Suprapubic skin (tissue), 4 donors: ENCODE measurements at regions not wholly inside any gene's neighbourhood (a gene's known extent, or its start where the extent isn't known, plus 50 kb on each side); places are given as distances from the start of the nearest gene placed in this dataset.

ENCODE experiments used
- DNase-seq, 2 donors: peaks; one replicate each; pipeline ENCODE4 v3.0.0-alpha.2; 2019; ENCODE audit warnings: low spot score in 2 of 2
- H3K27ac ChIP-seq: fragments of 200-600 bp; sonication (generic); one replicate; pipeline ENCODE4 v1.5.1; 2019
- H3K27me3 ChIP-seq: fragments of 200-600 bp; sonication (generic); one replicate; pipeline ENCODE4 v1.5.1; 2019
- H3K36me3 ChIP-seq: fragments of 200-600 bp; sonication (generic); one replicate; pipeline ENCODE4 v1.5.1; 2019
- H3K4me1 ChIP-seq: fragments of 200-600 bp; sonication (generic); one replicate; pipeline ENCODE4 v1.5.1; 2019
- H3K4me3 ChIP-seq: fragments of 200-600 bp; sonication (generic); one replicate; pipeline ENCODE4 v1.5.1; 2019; ENCODE audit warnings: mild to moderate bottlenecking
- H3K9me3 ChIP-seq: fragments of 200-600 bp; sonication (generic); one replicate; pipeline ENCODE4 v1.5.1; 2019
- CTCF ChIP-seq, 2 donors: fragments of 200-600 bp in 1 of 2; fragments of 450-650 bp in 1 of 2; sonication (generic) in 1 of 2; IDR thresholded peaks; one replicate each; pipeline ENCODE4 v1.5.1; 2016 to 2019; ENCODE audit warnings: antibody characterized with exemption in 2 of 2, mild to moderate bottlenecking in 1 of 2, moderate library complexity in 1 of 2
- EP300 ChIP-seq: sonication (generic); formaldehyde crosslinking; IDR thresholded peaks from one replicate; pipeline ENCODE4 v1.6.1; 2017; ENCODE audit warnings: antibody characterized with exemption
- POLR2A ChIP-seq, 2 donors: fragments of 450-650 bp; IDR thresholded peaks; one replicate each; pipeline ENCODE4 v1.6.1; 2017; ENCODE audit warnings: antibody characterized with exemption in 2 of 2, mild to moderate bottlenecking in 2 of 2, moderate library complexity in 2 of 2
- POLR2AphosphoS5 ChIP-seq, 3 donors: sonication (generic); formaldehyde crosslinking; IDR thresholded peaks; one replicate each; pipeline ENCODE4 v1.6.1; 2017; ENCODE audit warnings: antibody characterized with exemption in 3 of 3
- WGBS: methylation state at CpG from one replicate; pipeline ENCODE4 v1.1.5; 2018; 5-methylcytosine and 5-hydroxymethylcytosine counted together

- DNase-seq, result no peak
- Histone ChIP-seq H3K36me3 (no peaks in the 10 kb centered on the region), H3K4me3 (no peak overlapping the region), H3K27ac (no peak overlapping the region), H3K9me3 (no peaks in the 10 kb centered on the region), H3K27me3 (no peaks in the 10 kb centered on the region), H3K4me1 (no peaks in the 10 kb centered on the region)
- 73% methylated on average over 1 of the region's 1 CpG for WGBS
- TF ChIP-seq EP300 (no peak), POLR2AphosphoS5 (IDR thresholded peaks at IDR 0.05) (no peak), POLR2A (IDR thresholded peaks at IDR 0.05) (no peak), CTCF (IDR thresholded peaks at IDR 0.05) (no peak)
Measured at GRCh38 chr12:97939156-97939555, 476.6 kb downstream of the RMST start.

- H3K4me3 ChIP-seq, result no peak overlapping the region
- no peaks in the 10 kb centered on the region for H3K9me3 ChIP-seq
- 56% methylated on average over 1 of the region's 1 CpG for WGBS
- no peaks in the 10 kb centered on the region for H3K36me3 ChIP-seq
- no peak overlapping the region for H3K27ac ChIP-seq
- no peak for DNase-seq
- TF ChIP-seq POLR2AphosphoS5 (IDR thresholded peaks at IDR 0.05) (no peak), POLR2A (IDR thresholded peaks at IDR 0.05) (no peak), CTCF (IDR thresholded peaks at IDR 0.05) (no peak), EP300 (no peak)
- H3K27me3 ChIP-seq, result no peaks in the 10 kb centered on the region
- no peaks in the 10 kb centered on the region for H3K4me1 ChIP-seq
Measured at GRCh38 chr12:97940105-97940504, 477.5 kb downstream of the RMST start.

- DNase-seq, result no peak
- no peaks in the 10 kb centered on the region for H3K4me1 ChIP-seq
- H3K36me3 ChIP-seq, result no peaks in the 10 kb centered on the region
- no peak overlapping the region for H3K4me3 ChIP-seq
- no peaks in the 10 kb centered on the region for H3K9me3 ChIP-seq
- H3K27me3 ChIP-seq, result no peaks in the 10 kb centered on the region
- no peak overlapping the region for H3K27ac ChIP-seq
- TF ChIP-seq CTCF (IDR thresholded peaks at IDR 0.05), result no peak
- no peak for TF ChIP-seq EP300
- WGBS, result 38% methylated on average over 2 of the region's 2 CpGs
Measured at GRCh38 chr12:97940629-97941028, 478.0 kb downstream of the RMST start.

- 90% methylated on average over 3 of the region's 3 CpGs for WGBS
- no peak for DNase-seq
Measured at GRCh38 chr12:97941686-97942354, 479.2 kb downstream of the RMST start.

GRCh38 chr12:97943359-97943758 lies 480.8 kb downstream of the RMST start:
- WGBS, result 72% methylated on average over 1 of the region's 1 CpG
- no peaks in the 10 kb centered on the region for H3K9me3 ChIP-seq
- H3K4me3 ChIP-seq, result no peak overlapping the region
- no peak for TF ChIP-seq POLR2AphosphoS5 (IDR thresholded peaks at IDR 0.05)
- TF ChIP-seq POLR2A (IDR thresholded peaks at IDR 0.05), result no peak
- no peak for TF ChIP-seq CTCF (IDR thresholded peaks at IDR 0.05)
- TF ChIP-seq EP300, result no peak
- H3K36me3 ChIP-seq, result no peaks in the 10 kb centered on the region
- no peaks in the 10 kb centered on the region for H3K27me3 ChIP-seq
- no peaks in the 10 kb centered on the region for H3K4me1 ChIP-seq
- H3K27ac ChIP-seq, result no peak overlapping the region
- no peak for DNase-seq

More at GRCh38 chr12:97941686-97942354, 479.2 kb downstream of the RMST start:
- Histone ChIP-seq H3K36me3 (no peaks in the 10 kb centered on the region), H3K27ac (no peak overlapping the region), H3K4me3 (no peak overlapping the region), H3K4me1 (no peaks in the 10 kb centered on the region), H3K9me3 (no peaks in the 10 kb centered on the region), H3K27me3 (no peaks in the 10 kb centered on the region)
- TF ChIP-seq EP300 (no peak), POLR2AphosphoS5 (IDR thresholded peaks at IDR 0.05) (no peak), CTCF (IDR thresholded peaks at IDR 0.05) (no peak), POLR2A (IDR thresholded peaks at IDR 0.05) (no peak)
